Osteoblast (primary cell): ENCODE measurements at regions not wholly inside any gene's neighbourhood (a gene's known extent, or its start where the extent isn't known, plus 50 kb on each side); places are given as distances from the start of the nearest gene placed in this dataset.

Source experiments
- DNase-seq: peaks from one replicate; pipeline ENCODE4 v3.0.0; 2011; ENCODE audit warnings: low spot score, mixed read lengths; ENCODE audit not compliant: insufficient read length; ENCODE audit errors: missing footprints
- H2AFZ ChIP-seq: 2 replicates; pipeline ENCODE4 v1.6.0; 2011; ENCODE audit warnings: mild to moderate bottlenecking, low read length
- H3K27ac ChIP-seq: 2 replicates; pipeline ENCODE4 v1.5.1; 2011; ENCODE audit warnings: mild to moderate bottlenecking, low read depth, low read length, moderate library complexity
- H3K27me3 ChIP-seq: 2 replicates; pipeline ENCODE4 v1.6.0; 2012; ENCODE audit warnings: mild to moderate bottlenecking, control low read depth, inconsistent platforms, low read length, moderate library complexity; ENCODE audit not compliant: insufficient read depth
- H3K36me3 ChIP-seq: 2 replicates; pipeline ENCODE4 v1.5.1; 2011; ENCODE audit warnings: mild to moderate bottlenecking, low read length, control low read depth, moderate library complexity; ENCODE audit not compliant: insufficient read depth
- H3K4me1 ChIP-seq: 2 replicates; pipeline ENCODE4 v1.5.1; 2011; ENCODE audit warnings: mild to moderate bottlenecking, low read length, control low read depth, moderate library complexity; ENCODE audit not compliant: insufficient read depth
- H3K4me2 ChIP-seq: 2 replicates; pipeline ENCODE4 v1.6.0; 2011; ENCODE audit warnings: mild to moderate bottlenecking, low read length; ENCODE audit not compliant: insufficient read depth
- H3K4me3 ChIP-seq: fragments of 200-600 bp; sonication (generic); 3 replicates; pipeline ENCODE4 v1.5.1; 2012; ENCODE audit warnings: mild to moderate bottlenecking, low read length, inconsistent platforms; ENCODE audit not compliant: insufficient read depth
- H3K79me2 ChIP-seq: 2 replicates; pipeline ENCODE4 v1.6.0; 2012; ENCODE audit warnings: mild to moderate bottlenecking, low read length, control low read depth, inconsistent platforms; ENCODE audit not compliant: insufficient read depth
- H3K9me3 ChIP-seq: 2 replicates; pipeline ENCODE4 v1.5.1; 2011; ENCODE audit warnings: low read depth, low read length, control low read depth
- H4K20me1 ChIP-seq: 2 replicates; pipeline ENCODE4 v1.6.0; 2012; ENCODE audit warnings: mild to moderate bottlenecking, low read length, control low read depth; ENCODE audit not compliant: insufficient read depth
- TF ChIP-seq, protein P1 (sequence below): IDR thresholded peaks from 2 replicates; pipeline ENCODE4 v1.5.1; 2011; ENCODE audit warnings: mild to moderate bottlenecking, low read depth, low read length, moderate library complexity; ENCODE audit errors: extremely low read depth

DNA sequence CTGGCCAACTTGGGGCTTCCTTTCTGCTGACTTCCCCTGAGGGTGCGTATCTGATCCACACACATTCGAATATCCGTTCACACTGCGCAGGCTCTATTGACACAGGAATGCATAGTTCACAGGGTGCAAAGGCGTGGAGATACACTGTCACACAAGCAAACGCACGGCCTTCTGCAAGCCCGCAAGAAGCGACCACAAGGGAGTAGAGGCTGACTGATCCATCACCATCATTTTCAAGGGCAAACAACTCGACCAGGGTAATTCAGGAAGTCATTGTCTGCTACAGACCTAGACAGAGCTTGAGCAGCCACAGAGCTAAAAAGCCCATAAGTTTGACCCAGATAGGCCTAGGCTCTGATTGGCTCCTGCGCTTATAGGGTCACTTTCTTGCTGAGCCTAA, 392.3 kb downstream of the MN1 start:
- H4K20me1 ChIP-seq: no peaks in the 10 kb centered on the region
- H3K27ac ChIP-seq: no peak overlapping the region
- DNase-seq: no peak
- no peak overlapping the region for H3K4me3 ChIP-seq
- no peaks in the 10 kb centered on the region for H3K9me3 ChIP-seq
- TF ChIP-seq, protein P1, sequence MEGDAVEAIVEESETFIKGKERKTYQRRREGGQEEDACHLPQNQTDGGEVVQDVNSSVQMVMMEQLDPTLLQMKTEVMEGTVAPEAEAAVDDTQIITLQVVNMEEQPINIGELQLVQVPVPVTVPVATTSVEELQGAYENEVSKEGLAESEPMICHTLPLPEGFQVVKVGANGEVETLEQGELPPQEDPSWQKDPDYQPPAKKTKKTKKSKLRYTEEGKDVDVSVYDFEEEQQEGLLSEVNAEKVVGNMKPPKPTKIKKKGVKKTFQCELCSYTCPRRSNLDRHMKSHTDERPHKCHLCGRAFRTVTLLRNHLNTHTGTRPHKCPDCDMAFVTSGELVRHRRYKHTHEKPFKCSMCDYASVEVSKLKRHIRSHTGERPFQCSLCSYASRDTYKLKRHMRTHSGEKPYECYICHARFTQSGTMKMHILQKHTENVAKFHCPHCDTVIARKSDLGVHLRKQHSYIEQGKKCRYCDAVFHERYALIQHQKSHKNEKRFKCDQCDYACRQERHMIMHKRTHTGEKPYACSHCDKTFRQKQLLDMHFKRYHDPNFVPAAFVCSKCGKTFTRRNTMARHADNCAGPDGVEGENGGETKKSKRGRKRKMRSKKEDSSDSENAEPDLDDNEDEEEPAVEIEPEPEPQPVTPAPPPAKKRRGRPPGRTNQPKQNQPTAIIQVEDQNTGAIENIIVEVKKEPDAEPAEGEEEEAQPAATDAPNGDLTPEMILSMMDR: no peak
- no peak overlapping the region for H2AFZ ChIP-seq
- H3K4me2 ChIP-seq: no peak overlapping the region
- H3K79me2 ChIP-seq: no peaks in the 10 kb centered on the region
- no peaks in the 10 kb centered on the region for H3K4me1 ChIP-seq
- no peaks in the 10 kb centered on the region for H3K36me3 ChIP-seq
- H3K27me3 ChIP-seq: peaks cover 39% of the 10 kb centered on the region

DNA sequence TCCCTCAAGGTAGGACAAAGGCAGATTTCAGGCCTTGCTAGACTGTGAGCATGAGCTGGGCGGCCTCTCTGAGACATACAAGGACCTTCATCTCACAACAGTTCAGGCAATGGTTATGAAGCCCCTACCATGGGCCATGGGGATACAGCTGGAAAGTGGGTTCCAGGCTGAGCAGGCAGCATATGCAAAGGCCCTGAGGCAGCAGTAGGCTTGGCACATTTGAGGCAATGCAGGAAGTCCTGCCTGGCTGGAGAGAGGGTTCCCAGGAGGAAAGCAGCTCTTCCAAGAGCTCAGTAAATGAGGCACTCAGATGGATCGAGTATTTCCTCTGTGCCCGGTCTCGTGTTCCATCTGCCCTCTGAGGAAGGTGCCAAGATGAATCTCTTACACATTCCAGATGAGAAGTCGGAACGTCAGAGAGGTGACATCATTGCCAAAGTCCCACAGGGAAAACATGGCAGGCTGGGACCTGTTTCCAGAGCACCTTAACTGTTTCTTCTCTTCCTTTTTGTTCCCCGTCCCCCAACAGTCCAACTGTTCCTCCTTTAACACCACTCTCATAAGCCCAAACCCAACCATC, 388.6 kb downstream of the MN1 start:
- H2AFZ ChIP-seq: no peak overlapping the region
- peaks cover 7% of the 10 kb centered on the region for H3K4me1 ChIP-seq
- no peak overlapping the region for H3K4me2 ChIP-seq
- H3K79me2 ChIP-seq: no peaks in the 10 kb centered on the region
- H3K36me3 ChIP-seq: no peaks in the 10 kb centered on the region
- H3K27ac ChIP-seq: no peak overlapping the region
- TF ChIP-seq, protein P1: no peak
- H3K9me3 ChIP-seq: no peaks in the 10 kb centered on the region
- H3K27me3 ChIP-seq: peaks cover 42% of the 10 kb centered on the region
- H4K20me1 ChIP-seq: no peaks in the 10 kb centered on the region
- DNase-seq: no peak
- H3K4me3 ChIP-seq: no peak overlapping the region

DNA sequence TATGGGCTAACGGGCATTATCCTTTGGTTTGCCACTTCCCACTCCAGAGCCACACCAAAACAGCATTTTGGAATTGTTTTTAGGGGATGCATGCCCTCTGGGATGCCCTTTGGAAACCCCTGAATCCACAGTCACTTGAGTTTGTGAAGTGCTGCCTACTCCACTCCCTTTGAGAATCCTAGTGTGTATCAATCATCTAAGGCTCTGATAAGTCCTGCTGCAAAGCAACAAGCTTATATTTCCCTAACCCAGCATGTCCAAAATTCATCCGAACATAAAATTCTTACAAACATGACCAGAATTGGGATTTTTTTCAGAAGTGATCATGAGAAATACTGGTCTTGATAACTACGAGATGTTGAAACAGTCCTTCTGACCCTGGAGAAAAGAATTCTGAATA, 387.9 kb downstream of the MN1 start:
- Histone ChIP-seq H3K27ac (no peak overlapping the region), H3K79me2 (no peaks in the 10 kb centered on the region), H3K36me3 (no peaks in the 10 kb centered on the region), H3K27me3 (peaks cover 40% of the 10 kb centered on the region), H3K4me3 (no peak overlapping the region), H3K4me2 (no peak overlapping the region), H2AFZ (no peak overlapping the region), H4K20me1 (no peaks in the 10 kb centered on the region), H3K4me1 (peaks cover 7% of the 10 kb centered on the region), H3K9me3 (no peaks in the 10 kb centered on the region)
- TF ChIP-seq, protein P1: no peak
- no peak for DNase-seq

DNA sequence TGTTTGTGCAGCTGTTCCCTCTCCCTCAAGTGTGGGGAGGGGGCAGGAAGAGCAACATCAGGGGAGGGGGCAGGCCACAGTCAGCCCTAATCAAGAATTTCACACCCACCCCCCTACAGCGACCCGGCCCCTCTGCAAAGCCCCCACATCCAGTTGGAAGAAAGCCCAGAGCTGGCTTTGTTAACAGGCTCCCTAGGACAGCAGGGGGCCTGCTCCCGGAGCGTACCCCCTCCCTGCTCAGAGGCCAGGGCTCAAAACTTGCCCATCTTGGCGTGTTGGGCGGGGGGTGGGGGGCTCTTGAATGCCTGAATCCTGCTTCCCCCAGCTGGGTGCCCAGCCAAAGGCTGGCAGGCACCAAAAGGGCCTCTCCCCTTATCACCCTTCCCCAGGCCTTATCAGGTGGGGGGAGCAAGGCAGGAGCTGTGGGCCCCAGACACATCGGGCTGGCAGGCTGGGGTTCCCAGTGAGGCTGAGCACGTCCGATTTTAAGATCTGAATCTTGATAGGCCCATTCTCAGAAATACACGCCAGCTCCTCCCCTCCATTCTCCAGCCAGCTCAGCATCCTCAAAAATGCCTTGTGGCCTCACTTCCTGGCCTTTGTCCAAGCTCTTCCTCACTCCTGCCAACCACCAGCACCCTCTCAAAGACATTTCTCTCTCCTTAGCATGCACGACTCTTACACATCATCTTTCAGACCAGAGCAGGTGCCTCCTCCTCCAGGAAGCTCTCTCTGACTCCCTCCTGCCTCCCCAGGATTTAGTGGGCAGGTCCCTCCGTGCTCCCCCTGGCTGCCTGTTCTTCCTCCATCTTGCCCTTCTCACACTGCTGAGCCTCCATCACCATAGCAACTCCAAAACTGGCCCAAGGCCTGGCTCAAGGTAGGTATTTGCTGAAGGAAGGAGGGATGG, 384.8 kb downstream of the MN1 start:
- Histone ChIP-seq H3K4me2 (no peak overlapping the region), H4K20me1 (no peaks in the 10 kb centered on the region), H3K9me3 (no peaks in the 10 kb centered on the region), H3K4me3 (no peak overlapping the region), H2AFZ (peak overlapping the region; percentile 29), H3K27me3 (peaks cover 34% of the 10 kb centered on the region), H3K36me3 (no peaks in the 10 kb centered on the region), H3K4me1 (peaks cover 23% of the 10 kb centered on the region), H3K27ac (no peak overlapping the region), H3K79me2 (no peaks in the 10 kb centered on the region)
- peak; percentile 94 for DNase-seq
- TF ChIP-seq, protein P1: no peak
